ENCODE measurements at regions not wholly inside any gene's neighbourhood (a gene's known extent, or its start where the extent isn't known, plus 50 kb on each side); places are given as distances from the start of the nearest gene placed in this dataset.

GRCh38 chr17:74098136-74099024 lies 105.1 kb upstream of the RPL38 start:
- DNase-seq = no peak

GRCh38 chr17:74099442-74100340 lies 103.8 kb upstream of the RPL38 start:
- DNase-seq = no peak

GRCh38 chr17:74104921-74105320 lies 98.6 kb upstream of the RPL38 start:
- no peak for DNase-seq

- DNase-seq = no peak
Observed at GRCh38 chr17:74107107-74107506, 96.4 kb upstream of the RPL38 start.

GRCh38 chr17:74108126-74108705 lies 95.3 kb upstream of the RPL38 start:
- no peak for DNase-seq

- no peak for DNase-seq
Observed at GRCh38 chr17:74110467-74110866, 93.0 kb upstream of the RPL38 start.

GRCh38 chr17:74113326-74113725 lies 90.2 kb upstream of the RPL38 start:
- DNase-seq = no peak

- DNase-seq = no peak
Observed at GRCh38 chr17:74113952-74114351, 89.5 kb upstream of the RPL38 start.

- DNase-seq = no peak
Observed at GRCh38 chr17:74114881-74115470, 88.5 kb upstream of the RPL38 start.

- no peak for DNase-seq
Observed at GRCh38 chr17:74115586-74115985, 87.9 kb upstream of the RPL38 start.

- DNase-seq = no peak
Observed at GRCh38 chr17:74116087-74116717, 87.3 kb upstream of the RPL38 start.

GRCh38 chr17:74117087-74117698 lies 86.3 kb upstream of the RPL38 start:
- no peak for DNase-seq

- DNase-seq = no peak
Observed at GRCh38 chr17:74117999-74118421, 85.5 kb upstream of the RPL38 start.

- DNase-seq = no peak
Observed at GRCh38 chr17:74118504-74118903, 85.0 kb upstream of the RPL38 start.

- DNase-seq = no peak
Observed at GRCh38 chr17:74119049-74119580, 84.4 kb upstream of the RPL38 start.

GRCh38 chr17:74119965-74120364 lies 83.5 kb upstream of the RPL38 start:
- DNase-seq = no peak

GRCh38 chr17:74123350-74123749 lies 80.1 kb upstream of the RPL38 start:
- DNase-seq = no peak

- DNase-seq = no peak
Observed at GRCh38 chr17:74123866-74124444, 79.5 kb upstream of the RPL38 start.

- no peak for DNase-seq
Observed at GRCh38 chr17:74125156-74125555, 78.3 kb upstream of the RPL38 start.

- no peak for DNase-seq
Observed at GRCh38 chr17:74126179-74126900, 77.1 kb upstream of the RPL38 start.

- DNase-seq = no peak
Observed at GRCh38 chr17:74126959-74127358, 76.5 kb upstream of the RPL38 start.
